GM19455 (cell line): ENCODE measurements at regions not wholly inside any gene's neighbourhood (a gene's known extent, or its start where the extent isn't known, plus 50 kb on each side); places are given as distances from the start of the nearest gene placed in this dataset.

Experiments
- ATAC-seq: cut with Tn5 transposase; IDR thresholded peaks from one replicate; pipeline ENCODE4 v1.9.1; 2021; ENCODE audit not compliant: unreplicated experiment

DNA sequence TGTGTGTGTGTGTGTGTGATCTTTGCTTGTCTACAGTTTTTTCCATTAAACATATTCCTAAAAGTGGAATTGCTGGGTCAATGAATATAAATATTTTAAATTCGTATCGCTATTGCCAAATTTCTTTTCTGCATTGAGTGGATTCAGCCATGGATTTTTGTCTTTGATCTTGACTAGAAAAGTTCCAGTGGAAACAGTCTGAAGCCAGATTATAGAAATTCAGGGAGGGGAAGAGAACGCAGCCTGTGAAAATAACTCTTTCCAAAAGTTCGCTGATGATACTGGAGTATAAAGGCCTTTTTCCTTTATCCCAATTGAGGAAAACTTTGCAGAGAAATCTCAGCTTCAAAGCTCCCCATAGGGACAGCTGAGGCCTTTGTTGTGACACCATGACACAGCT is 292.3 kb upstream of the CD180 start:
- no peak for ATAC-seq

DNA sequence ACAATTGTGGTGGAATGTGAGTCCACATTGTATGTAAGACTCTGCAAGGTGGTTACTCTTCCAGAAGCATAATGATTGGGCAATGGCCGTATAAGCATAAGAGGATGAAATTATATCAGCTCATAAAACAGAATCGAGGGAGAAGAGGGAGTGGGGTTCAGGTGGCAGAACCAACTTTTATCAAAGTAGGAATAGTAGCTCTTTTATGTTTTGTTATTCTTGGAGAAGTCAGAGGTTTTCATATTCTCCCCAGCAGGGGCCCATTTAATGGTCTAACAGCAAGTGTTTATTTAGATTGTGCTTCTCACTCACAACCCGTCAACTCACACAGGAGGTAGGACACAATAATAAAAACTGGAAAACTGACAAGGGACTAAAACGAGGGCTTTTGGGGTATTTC is 291.3 kb upstream of the CD180 start:
- no peak for ATAC-seq

DNA sequence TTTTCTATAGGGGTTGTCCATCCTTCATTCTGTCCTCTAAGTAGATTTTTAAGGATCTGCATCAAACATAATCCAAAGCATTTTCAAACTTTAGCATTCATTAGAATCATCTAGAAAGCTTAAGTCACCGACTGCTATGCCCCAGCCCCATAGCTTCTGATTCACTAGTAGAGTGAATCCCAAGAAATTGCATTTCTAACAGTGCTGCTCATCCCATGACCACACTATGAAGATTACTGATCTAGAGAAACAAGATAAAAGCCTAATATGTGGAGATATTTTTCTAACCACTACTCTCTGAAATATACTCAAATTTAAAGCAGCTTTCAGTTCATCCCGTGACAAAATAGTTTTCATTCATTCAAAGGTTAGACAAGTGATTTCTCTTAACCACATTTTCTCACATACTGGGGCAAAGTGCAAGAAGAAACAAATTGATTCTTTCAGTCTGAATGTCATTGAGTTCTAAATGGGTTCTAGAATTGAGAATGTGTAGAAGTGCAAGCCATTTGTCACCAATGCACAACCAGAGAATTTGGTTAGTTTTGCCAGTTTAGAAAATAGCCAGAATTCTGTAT is 286.9 kb upstream of the CD180 start:
- ATAC-seq, result no peak

DNA sequence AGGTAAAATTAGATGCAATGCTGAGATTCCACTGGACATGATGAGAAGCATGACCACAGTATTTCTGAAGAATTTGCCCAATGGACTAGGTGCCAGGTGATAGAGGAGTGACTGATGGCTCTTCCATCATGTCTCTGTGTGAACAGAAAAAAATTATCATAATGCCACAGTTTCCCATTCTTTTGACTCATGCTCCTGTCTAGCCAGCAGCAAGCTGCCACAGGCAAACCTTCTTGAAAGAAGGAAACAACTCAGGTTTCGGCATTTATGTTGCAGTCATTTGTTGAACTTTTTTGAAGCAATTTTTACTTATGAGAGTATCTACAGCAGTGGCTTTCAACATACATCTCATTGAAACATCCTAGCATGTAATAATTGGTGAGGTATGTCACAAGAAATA is 284.8 kb upstream of the CD180 start:
- no peak for ATAC-seq

DNA sequence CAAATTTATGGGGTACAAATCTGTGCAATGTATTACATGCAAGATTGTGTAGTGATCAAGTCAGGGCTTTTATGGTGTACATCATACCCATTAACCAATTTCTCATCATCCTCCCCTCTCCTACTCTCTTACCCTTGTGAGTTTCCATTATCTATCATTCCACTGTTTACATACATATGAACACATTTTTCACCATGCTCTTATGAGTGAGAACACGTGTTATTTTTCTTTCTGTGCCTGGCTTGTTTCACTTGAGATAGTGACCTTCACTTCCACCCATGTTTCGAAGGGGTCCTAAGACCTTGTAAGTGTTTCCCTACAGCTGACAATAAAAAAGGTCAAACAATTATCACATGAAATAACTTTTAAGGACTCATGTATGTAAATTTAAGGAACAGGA is 281.7 kb upstream of the CD180 start:
- ATAC-seq, result no peak

DNA sequence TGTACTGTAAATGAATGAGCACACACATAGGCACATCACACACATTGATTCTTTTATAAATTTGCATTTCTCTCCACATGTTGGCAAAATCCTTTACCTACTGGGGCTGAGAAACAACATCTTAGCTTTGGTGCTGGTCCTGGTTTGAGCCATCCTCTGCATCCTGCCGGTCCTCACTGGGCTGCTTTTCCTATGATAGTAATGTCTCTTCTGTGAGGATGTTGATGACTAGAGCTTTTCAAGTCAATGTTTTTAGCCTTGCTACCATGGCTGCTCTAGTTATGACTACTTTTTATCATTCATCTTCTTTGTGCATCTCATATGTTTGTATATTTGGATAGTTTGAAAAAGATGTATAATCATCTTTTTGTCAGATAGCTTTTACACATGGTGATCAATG is 280.4 kb upstream of the CD180 start:
- no peak for ATAC-seq

DNA sequence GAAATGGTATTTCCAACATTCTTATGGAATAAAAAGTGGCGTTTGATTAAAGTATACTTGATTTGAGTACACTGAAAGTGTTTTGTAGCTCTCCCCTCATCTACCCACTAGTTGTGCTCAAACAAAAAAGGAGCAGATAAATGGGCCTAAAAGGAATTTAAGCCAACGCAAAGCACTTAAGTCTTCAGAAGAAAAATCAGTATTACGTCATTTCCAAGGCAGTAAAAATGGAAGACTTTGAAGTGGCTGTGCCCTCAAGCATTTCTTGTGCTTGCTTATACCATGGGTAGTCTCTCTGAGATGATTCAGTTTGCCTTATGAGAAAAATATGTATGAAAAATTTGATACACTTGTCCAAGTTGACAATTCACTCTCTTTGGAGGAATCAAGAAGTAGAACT is 279.9 kb upstream of the CD180 start:
- ATAC-seq, result no peak

DNA sequence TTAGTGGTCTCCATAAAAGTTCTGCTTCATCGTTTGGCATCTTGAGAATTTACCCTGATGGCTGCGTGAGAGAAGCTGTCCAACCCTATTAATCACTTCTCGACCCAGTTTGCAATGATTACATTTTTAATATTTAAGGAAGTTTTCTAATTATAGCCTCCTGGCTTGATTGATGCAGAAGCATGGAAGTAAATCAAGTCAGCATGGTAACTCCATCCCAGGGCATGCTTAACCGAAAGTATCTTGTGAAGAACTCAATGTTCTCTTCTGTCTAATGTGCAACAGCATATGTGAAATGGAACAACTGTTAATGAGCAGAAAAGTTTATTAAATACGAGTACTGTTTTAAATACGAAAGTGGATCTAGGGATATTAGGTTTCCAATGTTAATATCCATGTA is 278.9 kb upstream of the CD180 start:
- ATAC-seq, result no peak

DNA sequence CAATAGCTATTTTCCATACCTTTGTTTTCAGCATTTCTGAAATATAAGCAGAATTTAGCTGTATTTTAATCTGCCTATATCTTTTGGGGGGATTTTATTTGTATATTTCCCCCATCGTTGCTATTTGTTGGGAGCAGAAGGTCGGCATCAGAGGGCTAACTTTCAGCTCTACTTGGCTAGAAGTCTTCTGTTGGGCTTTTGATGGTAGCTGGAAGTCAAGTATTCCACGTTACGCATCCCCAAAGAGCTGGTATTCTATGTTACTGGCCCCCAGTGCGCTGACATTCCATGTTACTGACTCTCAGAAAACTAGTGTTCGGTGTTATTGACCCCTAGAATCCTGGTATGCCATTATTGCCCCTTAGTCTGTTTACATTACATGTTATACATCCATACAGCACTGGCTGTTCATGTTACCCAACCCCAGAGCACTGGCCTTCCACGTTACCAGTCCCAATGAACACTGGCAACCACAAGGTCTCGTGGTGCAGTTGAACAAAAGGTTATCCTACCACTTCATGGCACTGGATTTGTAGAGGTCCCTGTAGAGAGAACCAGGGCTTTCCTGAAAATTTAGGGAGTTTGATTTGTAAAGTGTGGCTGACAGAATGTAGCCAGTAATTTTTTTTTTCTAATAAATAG is 278.1 kb upstream of the CD180 start:
- no peak for ATAC-seq

DNA sequence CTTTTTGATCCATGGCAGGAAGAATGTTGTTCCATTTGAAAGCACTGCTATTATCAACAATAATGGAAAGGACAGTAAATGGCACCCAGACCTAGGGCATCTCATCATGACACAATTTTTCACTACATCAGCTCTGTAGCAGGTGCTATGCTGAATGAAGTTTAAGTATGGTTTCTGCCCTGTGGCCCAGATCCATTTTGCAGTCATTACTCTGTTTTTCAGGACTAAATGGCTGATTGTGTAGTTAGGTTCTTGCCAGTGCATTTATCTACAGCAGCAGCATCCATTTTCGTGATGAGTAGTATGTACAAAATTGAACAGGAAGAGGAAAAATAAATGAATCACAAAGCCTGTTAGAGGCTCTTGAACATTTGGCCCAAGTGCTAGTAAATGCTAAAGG is 270.5 kb upstream of the CD180 start:
- no peak for ATAC-seq

DNA sequence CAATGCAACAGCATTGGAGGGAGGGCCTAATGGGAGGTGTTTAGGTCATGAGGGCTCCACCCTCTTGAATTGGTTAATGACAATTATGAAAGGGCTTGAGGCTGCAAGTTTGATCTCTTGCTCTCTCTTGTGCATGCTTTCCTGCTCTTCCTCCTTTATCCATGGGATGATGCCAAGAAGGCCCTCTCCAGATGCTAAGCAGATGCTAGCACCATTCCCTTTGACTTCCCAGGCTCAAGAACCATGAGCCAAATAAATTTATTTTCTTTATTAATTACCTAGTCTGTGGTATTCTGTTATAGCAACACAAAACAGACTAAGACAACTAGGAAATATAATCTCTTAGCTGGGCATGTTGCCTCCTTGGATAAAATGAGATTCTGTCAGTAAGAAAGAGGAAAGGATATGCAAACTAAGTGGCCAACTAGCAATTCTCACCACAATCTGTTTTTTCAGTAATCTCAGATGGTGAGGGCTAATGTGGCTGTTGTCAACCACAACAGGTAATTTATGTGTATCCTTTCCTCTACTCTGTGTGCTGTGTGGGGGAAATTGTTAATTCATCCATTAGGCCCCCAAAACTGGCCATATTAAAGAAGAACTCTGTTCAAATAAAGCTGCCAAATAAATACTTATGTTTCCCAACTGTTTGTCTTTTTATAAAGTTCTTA is 269.1 kb upstream of the CD180 start:
- no peak for ATAC-seq

DNA sequence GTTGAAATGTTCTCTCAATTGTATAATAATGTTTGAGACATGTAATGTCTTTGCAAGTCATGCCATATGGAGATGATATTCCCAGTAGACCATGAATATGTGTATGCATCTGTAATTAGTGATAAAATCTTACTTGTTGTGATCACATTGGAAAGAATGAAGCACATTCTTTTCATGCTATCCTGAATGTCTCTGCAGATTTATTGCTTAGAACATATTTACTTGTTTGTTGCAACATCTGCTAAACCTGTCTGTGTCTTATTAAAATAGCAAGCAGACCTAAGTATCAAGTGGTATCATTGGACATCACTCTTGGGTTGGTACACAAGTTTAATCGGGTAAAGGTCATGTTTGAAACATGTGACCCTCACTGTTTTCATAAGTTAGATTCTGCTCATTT is 265.5 kb upstream of the CD180 start:
- ATAC-seq, result no peak

DNA sequence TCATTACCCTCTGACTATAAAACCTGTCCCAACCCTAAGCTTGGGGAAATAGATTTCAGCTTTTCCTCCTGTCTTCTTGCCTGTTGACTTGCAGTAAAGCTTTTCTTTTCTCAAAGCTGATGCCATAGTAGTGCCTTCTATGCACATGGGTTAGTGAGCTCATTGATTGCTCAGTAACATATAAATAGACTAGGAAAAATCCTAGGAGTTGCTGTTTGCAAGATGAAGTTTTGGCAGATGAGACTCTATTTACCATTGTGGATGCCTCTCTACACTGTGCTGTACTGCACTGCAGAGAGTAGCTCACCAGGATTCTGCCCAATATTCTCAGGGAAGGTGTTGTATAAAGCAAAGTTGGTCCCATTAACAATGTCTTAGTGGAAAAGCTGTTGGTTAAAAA is 262.7 kb upstream of the CD180 start:
- no peak for ATAC-seq

DNA sequence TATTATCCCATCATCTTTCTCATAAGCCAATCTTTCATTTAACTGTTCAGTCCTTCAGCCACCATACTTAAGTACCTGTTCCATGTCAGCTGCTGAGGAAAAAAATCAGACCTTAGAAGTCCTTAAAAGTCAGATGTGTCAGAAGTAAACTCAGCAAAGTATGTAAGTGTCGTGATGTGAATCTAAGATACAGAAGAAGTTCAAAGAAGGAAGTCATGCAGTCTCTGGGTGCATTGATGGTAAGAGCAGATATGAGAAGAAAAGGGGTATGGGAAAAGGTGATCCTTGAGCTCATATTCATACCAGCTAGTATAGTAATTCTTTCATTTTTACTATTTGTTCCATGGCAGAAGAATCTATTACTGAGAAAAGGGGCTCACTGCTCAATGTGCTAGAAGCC is 259.4 kb upstream of the CD180 start:
- no peak for ATAC-seq

DNA sequence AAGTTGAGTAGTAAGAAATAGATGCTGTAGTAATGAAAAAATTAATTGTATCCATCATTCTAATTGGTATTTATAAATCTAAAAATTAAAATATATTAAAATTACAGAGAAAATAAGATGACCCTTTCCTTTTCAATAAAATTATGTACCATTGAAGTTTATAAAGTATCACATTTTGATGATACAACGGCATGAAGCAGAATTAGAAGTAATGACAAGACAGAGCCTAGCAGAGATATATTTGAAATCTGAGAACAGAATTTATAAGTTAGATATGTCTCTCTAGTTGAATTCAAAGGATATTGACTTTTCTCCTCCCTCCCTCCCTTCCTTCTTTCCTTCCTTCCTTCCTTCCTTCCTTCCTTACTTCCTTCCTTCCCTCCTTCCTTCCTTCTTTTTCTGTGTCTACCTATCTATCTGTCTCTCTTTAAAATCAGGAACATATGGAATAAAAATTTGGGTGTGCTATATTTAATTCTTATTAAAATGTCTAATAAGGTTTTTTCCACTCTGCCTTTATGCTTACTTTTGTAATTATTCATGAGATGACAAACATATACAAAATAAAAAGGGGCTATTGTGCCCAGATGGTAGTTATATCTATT is 258.5 kb upstream of the CD180 start:
- no peak for ATAC-seq

DNA sequence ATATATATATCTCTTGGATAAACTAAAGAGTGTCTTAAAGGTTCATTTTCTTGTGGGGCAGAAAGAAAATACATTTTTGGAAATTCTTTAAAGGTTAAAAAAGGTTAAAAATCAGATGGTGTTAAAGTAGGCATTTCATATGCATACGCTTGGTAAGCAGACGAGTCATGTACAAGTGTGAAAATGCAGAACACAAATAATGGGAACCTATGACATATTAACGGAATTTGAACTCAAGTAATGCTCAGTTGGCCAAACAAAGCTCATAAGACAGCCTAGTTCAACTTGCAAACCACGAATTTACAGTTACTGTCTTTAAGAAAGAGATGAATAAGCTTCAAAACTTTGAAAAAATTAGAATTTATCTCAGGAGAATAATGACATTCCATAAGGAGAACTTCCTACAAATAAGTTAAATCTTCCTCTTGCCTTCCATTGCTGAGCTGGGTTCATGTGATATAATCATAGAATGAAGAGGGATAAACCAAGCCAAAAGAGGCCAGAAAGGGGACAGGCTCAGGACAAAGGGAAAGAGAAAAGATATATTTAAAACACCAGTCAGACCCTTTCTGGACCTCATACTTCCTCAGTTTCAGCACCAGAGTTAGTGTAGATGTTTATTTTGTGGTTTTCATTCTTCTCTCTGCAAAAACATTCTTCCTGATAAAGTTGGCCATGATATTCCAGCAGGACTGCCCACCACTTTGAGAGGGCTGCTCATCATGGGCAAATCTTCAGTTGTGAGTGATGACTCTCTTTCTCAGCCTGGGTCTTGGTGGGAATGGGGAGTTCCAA is 256.7 kb upstream of the CD180 start:
- ATAC-seq, result no peak

DNA sequence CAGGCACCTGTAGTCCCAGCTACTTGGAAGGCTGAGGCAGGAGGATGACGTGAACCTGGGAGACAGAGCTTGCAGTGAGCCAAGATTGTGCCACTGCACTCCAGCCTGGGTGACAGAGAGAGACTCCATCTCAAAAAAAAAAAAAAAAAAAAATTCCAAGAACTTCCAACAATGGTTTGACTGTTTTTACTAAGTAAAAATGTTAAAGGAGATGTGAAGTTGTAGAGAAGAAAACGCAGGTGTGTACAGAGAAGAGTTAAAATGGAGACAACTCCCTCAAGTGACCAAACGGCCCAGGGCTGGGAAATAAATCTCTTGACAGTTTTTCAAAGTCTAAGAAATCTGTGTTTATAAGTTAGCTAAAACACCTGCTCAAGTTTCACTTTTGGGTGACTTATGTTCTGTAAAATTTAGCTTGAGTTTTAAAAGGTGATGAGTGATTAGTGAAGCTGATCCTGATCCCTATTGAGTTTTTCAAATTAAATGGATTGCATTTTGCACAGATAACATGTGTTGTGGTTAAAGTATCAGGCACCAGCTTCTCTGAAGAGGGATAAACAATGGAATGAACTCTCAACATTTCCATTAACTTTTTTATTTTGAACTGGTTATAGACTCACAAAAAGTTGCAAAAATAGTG is 255.2 kb upstream of the CD180 start:
- ATAC-seq, result no peak

DNA sequence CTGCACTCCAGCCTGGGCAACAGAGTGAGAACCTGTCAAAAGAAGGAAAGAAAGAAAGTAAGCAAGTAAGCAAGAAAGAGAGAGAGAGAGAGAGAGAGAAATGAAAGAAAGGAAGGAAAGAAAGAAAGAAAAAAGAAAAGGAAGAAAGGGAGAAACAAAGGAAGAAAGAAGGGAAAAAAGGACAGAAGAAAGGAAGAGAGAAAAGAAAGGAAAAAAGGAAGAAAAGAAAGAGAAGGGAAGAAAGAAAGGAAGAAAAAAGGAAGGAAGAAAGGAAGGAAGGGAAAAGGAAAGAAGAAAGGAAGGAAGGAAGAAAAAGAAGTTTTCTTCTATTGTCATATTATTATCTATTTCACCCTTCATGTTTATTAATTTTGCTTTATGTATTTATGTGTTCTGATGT is 251.1 kb upstream of the CD180 start:
- ATAC-seq, result no peak

DNA sequence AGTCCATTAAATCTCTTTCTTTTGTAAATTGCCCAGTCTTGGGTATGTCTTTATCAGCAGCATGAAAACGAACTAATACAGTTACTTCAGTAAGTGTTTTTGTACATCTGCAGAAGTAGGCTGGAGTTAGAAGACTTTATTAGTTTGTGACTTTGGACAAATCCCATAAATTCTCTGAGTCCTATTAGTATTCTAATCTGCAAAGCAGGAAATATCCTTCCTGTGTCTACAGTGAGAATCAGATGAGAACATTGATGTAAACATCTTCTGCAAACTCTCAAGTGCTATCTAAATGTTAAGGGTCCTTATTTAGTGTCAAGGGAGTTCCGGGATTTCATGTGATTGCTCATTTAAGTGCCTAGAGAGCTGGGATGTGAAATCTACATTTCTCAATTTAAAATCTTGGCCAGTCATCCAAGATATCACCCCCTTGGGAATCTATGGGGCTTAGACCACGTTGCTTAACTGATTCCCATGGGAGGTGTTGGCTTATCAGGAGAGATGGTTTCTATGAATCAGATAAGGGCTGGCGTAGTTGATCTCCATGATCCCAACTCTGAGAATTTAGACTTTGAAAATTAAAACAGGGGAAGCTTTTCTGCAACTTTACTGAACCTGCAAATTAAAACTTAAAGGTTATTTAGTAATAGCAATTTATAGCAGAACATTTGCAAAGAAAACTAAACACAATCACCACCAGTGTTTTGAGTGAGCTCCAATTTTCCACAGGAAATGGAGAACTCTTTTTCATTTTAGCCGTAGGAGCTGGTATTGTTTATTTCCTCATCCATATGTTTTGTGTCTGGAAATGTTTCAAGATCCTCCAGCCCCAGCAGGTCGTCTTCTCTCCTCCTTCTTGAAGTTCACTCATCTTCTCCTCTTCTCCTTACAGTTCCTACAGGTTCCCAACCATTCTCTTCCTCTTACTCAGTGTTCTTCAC is 241.6 kb upstream of the CD180 start:
- ATAC-seq, result no peak

DNA sequence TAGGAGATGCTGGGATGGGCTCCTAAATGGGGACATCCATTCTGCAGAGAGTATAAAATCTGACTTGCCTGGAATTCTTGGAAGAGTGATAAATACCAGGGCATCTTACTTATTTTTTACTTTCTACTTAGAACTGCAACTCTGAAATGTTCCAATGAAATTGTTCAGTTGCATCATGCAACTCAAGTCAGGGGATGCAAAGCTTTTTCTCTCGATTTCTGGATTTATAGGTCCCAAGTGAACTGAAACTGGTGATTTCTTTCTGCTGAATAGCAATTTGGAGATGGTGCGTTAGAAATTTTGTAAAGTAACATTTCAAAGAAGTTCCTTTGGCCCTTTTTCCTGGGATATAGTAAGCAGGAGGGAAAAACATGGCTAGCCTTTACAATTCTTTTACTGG is 238.4 kb upstream of the CD180 start:
- ATAC-seq, result no peak
